SK-N-SH (cell line): ENCODE measurements at regions not wholly inside any gene's neighbourhood (a gene's known extent, or its start where the extent isn't known, plus 50 kb on each side); places are given as distances from the start of the nearest gene placed in this dataset.

ENCODE experiments used
- CTCF ChIA-PET: fragments of 300-600, 350-600 bp; formaldehyde crosslinking; extraction: SDS; loops from one replicate; lab custom pipeline; 2021; lab: Yijun Ruan, JAX
- POLR2A ChIA-PET: fragments of 350-600 bp; sonication (Branson Sonifier 250); formaldehyde crosslinking; extraction: SDS; loops from one replicate; lab custom pipeline; 2020; ENCODE audit warnings: antibody characterized with exemption, inconsistent platforms; lab: Yijun Ruan, JAX
- DNase-seq: peaks from one replicate; pipeline ENCODE4 v3.0.0; 2012
- H2AFZ ChIP-seq: fragments of 200-600 bp; sonication (generic); 2 replicates; pipeline ENCODE4 v1.8.1; 2016; ENCODE audit warnings: antibody characterized with exemption, mild to moderate bottlenecking, low read depth
- H3F3A ChIP-seq: fragments of 200-600 bp; sonication (generic); replicated peaks from 2 replicates; pipeline ENCODE3; 2016; ENCODE audit warnings: antibody characterized with exemption, mild to moderate bottlenecking; ENCODE audit not compliant: insufficient read depth
- H3K27ac ChIP-seq, 2 experiments: fragments of 200-500 bp in 1 of 2; fragments of 200-600 bp in 1 of 2; sonication (Bioruptor generic) in 1 of 2; sonication (generic), shearing (Covaris generic) in 1 of 2; 2 replicates each; pipeline versions ENCODE4 v1.5.1 to v1.6.1; 2014 to 2016; ENCODE audit warnings: low read depth in 2 of 2, inconsistent platforms in 1 of 2, low read length in 1 of 2, mild to moderate bottlenecking in 1 of 2, mixed read lengths in 1 of 2
- H3K27me3 ChIP-seq: fragments of 200-600 bp; sonication (generic), shearing (Covaris generic); 2 replicates; pipeline ENCODE4 v1.6.1; 2016; ENCODE audit warnings: mixed run types; ENCODE audit not compliant: insufficient read depth
- H3K36me3 ChIP-seq, 2 experiments: fragments of 200-500 bp in 1 of 2; fragments of 200-600 bp in 1 of 2; sonication (Bioruptor generic) in 1 of 2; sonication (generic) in 1 of 2; replicated peaks in 1 of 2; 2 replicates each; pipeline versions ENCODE3 to v1.5.1; 2014 to 2016; ENCODE audit warnings: low read length in 1 of 2, mild to moderate bottlenecking in 1 of 2; ENCODE audit not compliant: insufficient read depth in 2 of 2, control insufficient read depth in 1 of 2
- H3K4me1 ChIP-seq, 2 experiments: fragments of 200-500 bp in 1 of 2; fragments of 200-600 bp in 1 of 2; sonication (Bioruptor generic) in 1 of 2; sonication (generic), shearing (Covaris generic) in 1 of 2; 2 replicates each; pipeline versions ENCODE4 v1.5.1 to v1.6.1; 2014 to 2016; ENCODE audit warnings: low read depth in 1 of 2, low read length in 1 of 2, mixed run types in 1 of 2; ENCODE audit not compliant: insufficient read depth in 2 of 2, control insufficient read depth in 1 of 2
- H3K4me2 ChIP-seq: fragments of 200-600 bp; sonication (generic), shearing (Covaris generic); 2 replicates; pipeline ENCODE4 v1.6.1; 2017; ENCODE audit warnings: mixed run types
- H3K4me3 ChIP-seq, 2 experiments: fragments of 200-500 bp in 1 of 2; fragments of 200-600 bp in 1 of 2; sonication (Bioruptor generic) in 1 of 2; sonication (generic), shearing (Covaris generic) in 1 of 2; 2 replicates each; pipeline versions ENCODE4 v1.5.1 to v1.8.1; 2014 to 2016; ENCODE audit warnings: low read depth in 2 of 2, inconsistent platforms in 1 of 2, low read length in 1 of 2, mild to moderate bottlenecking in 1 of 2, mixed read lengths in 1 of 2, moderate library complexity in 1 of 2
- H3K79me2 ChIP-seq: fragments of 200-600 bp; sonication (generic); 2 replicates; pipeline ENCODE4 v1.8.1; 2017; ENCODE audit warnings: mild to moderate bottlenecking; ENCODE audit not compliant: insufficient read depth
- H3K9ac ChIP-seq: fragments of 200-600 bp; sonication (generic); 2 replicates; pipeline ENCODE4 v1.6.1; 2017; ENCODE audit warnings: mixed run types
- H3K9me2 ChIP-seq: fragments of 200-600 bp; sonication (generic); 2 replicates; pipeline ENCODE4 v1.6.1; 2017; ENCODE audit warnings: mixed run types
- H3K9me3 ChIP-seq: fragments of 200-600 bp; sonication (generic); 2 replicates; pipeline ENCODE4 v1.6.1; 2017; ENCODE audit warnings: mixed run types, mild to moderate bottlenecking, moderate library complexity
- H4K20me1 ChIP-seq: fragments of 200-600 bp; sonication (generic); 2 replicates; pipeline ENCODE4 v1.6.1; 2017; ENCODE audit warnings: mild to moderate bottlenecking, mixed run types; ENCODE audit not compliant: insufficient read depth
- EP300 ChIP-seq, 2 experiments: IDR thresholded peaks; 2 replicates each; pipeline versions ENCODE4 v1.4.0 to v1.6.1; 2012; ENCODE audit warnings: borderline replicate concordance in 1 of 2, low read depth in 1 of 2, low read length in 1 of 2
- EZH2phosphoT487 ChIP-seq: fragments of 200-600 bp; sonication (generic); IDR thresholded peaks from 2 replicates; pipeline ENCODE4 v1.6.1; 2017; ENCODE audit warnings: low read depth, mixed run types, mild to moderate bottlenecking, antibody characterized with exemption, moderate library complexity, borderline replicate concordance
- FOXJ3 ChIP-seq: sonication (generic); formaldehyde crosslinking; IDR thresholded peaks from 2 replicates; pipeline ENCODE4 v1.5.1; 2020; ENCODE audit warnings: mild to moderate bottlenecking, missing genetic modification reagents
- FOXM1 ChIP-seq: IDR thresholded peaks from 2 replicates; pipeline ENCODE4 v1.4.0; 2012; ENCODE audit warnings: low read depth, mild to moderate bottlenecking
- GABPA ChIP-seq: IDR thresholded peaks from 2 replicates; pipeline ENCODE4 v1.4.0; 2012; ENCODE audit warnings: low read depth, mild to moderate bottlenecking
- GATA2 ChIP-seq: sonication (generic); formaldehyde crosslinking; IDR thresholded peaks from 2 replicates; pipeline ENCODE4 v1.5.0; 2020; ENCODE audit warnings: mild to moderate bottlenecking, missing genetic modification reagents
- MXI1 ChIP-seq: IDR thresholded peaks from 2 replicates; pipeline ENCODE4 v1.6.1; 2012; ENCODE audit warnings: mild to moderate bottlenecking, low read depth, low read length, improper control_type of control experiment
- RAD21 ChIP-seq: IDR thresholded peaks from 2 replicates; pipeline ENCODE4 v1.6.1; 2012; ENCODE audit warnings: mild to moderate bottlenecking, low read length
- RFX5 ChIP-seq: IDR thresholded peaks from 2 replicates; pipeline ENCODE4 v1.6.1; 2012; ENCODE audit warnings: mild to moderate bottlenecking, improper control_type of control experiment, low read length
- TCF12 ChIP-seq: IDR thresholded peaks from 2 replicates; pipeline ENCODE4 v1.4.0; 2012
- WGBS: methylation state at CpG from one replicate; pipeline ENCODE4 v1.1.6; 2017; ENCODE audit warnings: low lambda C conversion rate; 5-methylcytosine and 5-hydroxymethylcytosine counted together
- TF ChIP-seq, protein P1 (sequence below): IDR thresholded peaks from 2 replicates; pipeline ENCODE4 v1.4.0; 2012; ENCODE audit warnings: low read depth, borderline replicate concordance

DNA sequence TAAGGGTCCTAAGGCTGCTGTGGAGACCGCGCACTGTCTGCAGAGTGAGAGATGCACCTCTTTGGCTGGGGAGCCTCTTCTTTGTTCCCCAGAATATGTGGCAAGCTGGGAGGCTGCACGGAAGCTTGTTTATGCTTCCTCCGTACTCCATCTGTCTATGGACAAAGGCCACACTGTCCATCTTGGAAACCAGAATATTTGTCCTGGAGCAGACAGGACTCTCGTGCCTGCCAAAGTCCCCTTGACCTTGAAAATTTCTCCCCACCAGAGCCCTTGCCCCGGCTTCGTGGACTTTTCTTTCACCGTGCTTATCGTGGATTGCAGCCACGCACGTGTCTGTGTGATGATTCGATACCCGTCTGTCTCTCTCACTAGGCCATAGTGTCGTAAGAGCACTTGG, 147.4 kb downstream of the NSG2 start:
- Histone ChIP-seq H3K9ac (no peak overlapping the region), H3K27me3 (no peaks in the 10 kb centered on the region)
- no peak for TF ChIP-seq MXI1
- TF ChIP-seq, all 33 proteins: peak for 0
- Histone ChIP-seq H2AFZ (no peak overlapping the region), H3K4me3 (no peak overlapping the region), H3K9me3 (no peaks in the 10 kb centered on the region), H3K4me2 (no peak overlapping the region), H3K27ac (peak overlapping the region in 1 of 2 experiments; percentile 98; a peak in 2 of 4 replicates), H3K79me2 (no peaks in the 10 kb centered on the region), H3F3A (no peaks in the 10 kb centered on the region), H3K9me2 (no peaks in the 10 kb centered on the region), H4K20me1 (no peaks in the 10 kb centered on the region), H3K4me1 (peaks cover 0 to 65% of the 10 kb centered on the region in 2 experiments; a peak in 2 of 4 replicates), H3K36me3 (no peaks in the 10 kb centered on the region)
- DNase-seq, result no peak
- WGBS, result 62% methylated on average over 14 of the region's 14 CpGs
- ChIA-PET CTCF (interaction anchor here (1.5 to 2.5 kb wide), 2 partner anchors 20 to 119 kb away, joined by 4 to 10 read pairs; no protein-coding TSS in a partner anchor), POLR2A (interaction anchor here (0.8 kb wide), 1 partner anchor 31 kb away, joined by 3 read pairs; no protein-coding TSS in a partner anchor)

DNA sequence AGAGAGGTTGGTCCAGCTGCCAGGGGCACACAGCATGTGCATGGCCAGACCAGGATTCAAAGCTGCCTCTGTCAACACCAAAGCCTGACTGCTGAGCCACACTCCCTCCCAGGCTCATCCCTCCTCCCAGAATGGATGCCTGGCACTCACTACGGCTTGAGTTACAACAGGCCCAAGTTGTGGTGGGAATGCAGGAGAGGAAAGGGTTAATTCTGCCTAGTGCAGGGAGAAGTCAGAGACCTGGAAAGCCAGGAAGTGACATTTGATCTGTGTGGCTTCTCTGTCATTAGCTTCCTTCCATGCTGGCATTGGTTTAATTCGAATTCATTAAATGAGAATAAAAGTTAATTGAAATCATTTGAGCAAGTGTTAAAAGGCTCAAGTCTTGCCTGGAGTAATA, 150.0 kb downstream of the NSG2 start:
- H3F3A ChIP-seq, result no peaks in the 10 kb centered on the region
- H3K36me3 ChIP-seq, result no peaks in the 10 kb centered on the region
- WGBS, result 53% methylated on average over 2 of the region's 2 CpGs
- no peak overlapping the region for H3K4me3 ChIP-seq
- H3K9ac ChIP-seq, result no peak overlapping the region
- peak; percentile 58 for DNase-seq
- ChIA-PET POLR2A (no interaction called here), CTCF (interaction anchor here (1.1 kb wide), 1 partner anchor 32 kb away, joined by 4 read pairs; no protein-coding TSS in a partner anchor)
- TF ChIP-seq EP300 (IDR thresholded peaks at IDR 0.05; ENCODE audit: borderline replicate concordance in 1 of 2, low read depth in 1 of 2, low read length in 1 of 2) (no peak), RFX5 (no peak), FOXM1 (no peak), GABPA (no peak), GATA2 (CRISPR knock-in tag) (no peak), FOXJ3 (CRISPR knock-in tag) (no peak), TCF12 (no peak), EZH2phosphoT487 (no peak), RAD21 (no peak)
- TF ChIP-seq, protein P1, sequence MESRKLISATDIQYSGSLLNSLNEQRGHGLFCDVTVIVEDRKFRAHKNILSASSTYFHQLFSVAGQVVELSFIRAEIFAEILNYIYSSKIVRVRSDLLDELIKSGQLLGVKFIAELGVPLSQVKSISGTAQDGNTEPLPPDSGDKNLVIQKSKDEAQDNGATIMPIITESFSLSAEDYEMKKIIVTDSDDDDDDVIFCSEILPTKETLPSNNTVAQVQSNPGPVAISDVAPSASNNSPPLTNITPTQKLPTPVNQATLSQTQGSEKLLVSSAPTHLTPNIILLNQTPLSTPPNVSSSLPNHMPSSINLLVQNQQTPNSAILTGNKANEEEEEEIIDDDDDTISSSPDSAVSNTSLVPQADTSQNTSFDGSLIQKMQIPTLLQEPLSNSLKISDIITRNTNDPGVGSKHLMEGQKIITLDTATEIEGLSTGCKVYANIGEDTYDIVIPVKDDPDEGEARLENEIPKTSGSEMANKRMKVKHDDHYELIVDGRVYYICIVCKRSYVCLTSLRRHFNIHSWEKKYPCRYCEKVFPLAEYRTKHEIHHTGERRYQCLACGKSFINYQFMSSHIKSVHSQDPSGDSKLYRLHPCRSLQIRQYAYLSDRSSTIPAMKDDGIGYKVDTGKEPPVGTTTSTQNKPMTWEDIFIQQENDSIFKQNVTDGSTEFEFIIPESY, result no peak
- H3K27ac ChIP-seq, result peak overlapping the region in 1 of 2 experiments; percentile 73; a peak in 2 of 4 replicates
- no peaks in the 10 kb centered on the region for H3K9me2 ChIP-seq
- no peak overlapping the region for H2AFZ ChIP-seq
- no peaks in the 10 kb centered on the region for H3K9me3 ChIP-seq
- H3K79me2 ChIP-seq, result no peaks in the 10 kb centered on the region
- H4K20me1 ChIP-seq, result no peaks in the 10 kb centered on the region
- H3K27me3 ChIP-seq, result no peaks in the 10 kb centered on the region
- H3K4me1 ChIP-seq, result peaks cover 0 to 48% of the 10 kb centered on the region in 2 experiments; a peak in 2 of 4 replicates
- no peak overlapping the region for H3K4me2 ChIP-seq
